HUDEP-2 (cell line): ENCODE measurements at regions not wholly inside any gene's neighbourhood (a gene's known extent, or its start where the extent isn't known, plus 50 kb on each side); places are given as distances from the start of the nearest gene placed in this dataset.
"Not testable (repeated sequence)": the region's sequence is repeated elsewhere in the genome, so short reads cannot be mapped to it uniquely, and the experiment has no call there.

Experiments used
- DNase-seq, 76 experiments: peaks; one replicate each; lab custom pipeline; 2025; ENCODE audit not compliant: unreplicated experiment in 76 of 76; lab: John Stamatoyannopoulos, UW

- no peak for DNase-seq
Measured at GRCh38 chr19:20482721-20483120, 82.9 kb downstream of the ZNF737 start.

DNA sequence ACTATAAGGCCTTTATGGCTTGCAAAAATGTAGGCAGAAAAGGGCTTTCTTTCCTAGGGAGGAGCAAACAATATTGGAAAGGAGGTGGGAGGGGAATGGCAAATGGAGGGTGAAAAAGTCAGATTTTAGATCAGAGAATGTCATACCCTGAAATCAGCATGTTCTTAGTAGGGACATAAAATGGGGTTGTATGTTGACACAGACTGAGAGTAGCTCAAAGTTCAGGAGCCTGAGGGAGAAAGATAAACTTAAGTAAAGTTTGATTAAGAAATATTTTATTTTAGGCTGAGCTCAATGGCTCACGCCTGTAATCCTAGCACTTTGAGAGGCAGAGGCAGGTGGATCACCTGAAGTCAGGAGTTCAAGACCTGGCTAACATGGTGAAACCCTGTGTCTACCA lies 83.8 kb downstream of the ZNF737 start:
- no peak for DNase-seq

DNA sequence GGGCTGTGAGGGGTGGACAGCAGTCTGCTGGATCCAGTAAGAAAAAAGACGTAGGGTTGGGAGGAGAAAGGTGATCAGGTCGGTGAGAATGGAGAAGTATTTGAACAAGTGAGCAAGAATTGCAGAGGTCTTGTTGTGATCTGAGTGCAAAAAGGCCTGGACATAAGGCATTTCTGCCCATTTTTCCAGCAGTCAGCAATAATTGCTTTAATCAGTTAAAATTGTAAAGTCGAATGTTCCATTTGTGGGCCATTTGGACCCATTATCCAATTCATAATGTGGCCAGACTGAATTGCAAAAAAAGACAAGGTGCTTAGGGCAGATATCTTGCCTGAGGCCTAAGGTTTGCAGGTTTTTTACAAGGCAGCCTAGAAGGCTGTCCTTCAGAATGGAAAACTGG lies 86.1 kb downstream of the ZNF737 start:
- DNase-seq, result no peak

- DNase-seq, result no peak
Measured at GRCh38 chr19:20478936-20479335, 86.6 kb downstream of the ZNF737 start.

GRCh38 chr19:20472854-20473253 lies 92.7 kb downstream of the ZNF737 start:
- no peak for DNase-seq

DNA sequence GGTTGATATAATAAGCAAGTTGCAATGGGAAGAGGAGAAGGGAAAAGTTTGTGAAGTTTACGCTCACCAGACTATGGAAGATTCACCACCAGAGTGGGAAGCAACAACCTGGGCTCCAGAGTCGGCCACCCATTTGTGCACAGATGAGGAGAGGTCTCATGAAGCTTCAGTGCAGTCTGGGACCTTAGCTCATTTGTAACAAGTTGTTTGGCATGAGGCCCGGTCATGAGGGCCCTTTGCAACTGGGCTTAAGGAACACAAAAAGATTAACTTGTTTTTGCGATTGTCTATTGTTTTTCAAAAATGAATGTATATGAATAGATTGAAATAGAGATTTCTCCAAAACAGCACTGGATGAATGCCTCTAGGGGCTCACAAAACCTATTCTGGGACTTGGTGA lies 94.2 kb downstream of the ZNF737 start:
- no peak for DNase-seq

DNA sequence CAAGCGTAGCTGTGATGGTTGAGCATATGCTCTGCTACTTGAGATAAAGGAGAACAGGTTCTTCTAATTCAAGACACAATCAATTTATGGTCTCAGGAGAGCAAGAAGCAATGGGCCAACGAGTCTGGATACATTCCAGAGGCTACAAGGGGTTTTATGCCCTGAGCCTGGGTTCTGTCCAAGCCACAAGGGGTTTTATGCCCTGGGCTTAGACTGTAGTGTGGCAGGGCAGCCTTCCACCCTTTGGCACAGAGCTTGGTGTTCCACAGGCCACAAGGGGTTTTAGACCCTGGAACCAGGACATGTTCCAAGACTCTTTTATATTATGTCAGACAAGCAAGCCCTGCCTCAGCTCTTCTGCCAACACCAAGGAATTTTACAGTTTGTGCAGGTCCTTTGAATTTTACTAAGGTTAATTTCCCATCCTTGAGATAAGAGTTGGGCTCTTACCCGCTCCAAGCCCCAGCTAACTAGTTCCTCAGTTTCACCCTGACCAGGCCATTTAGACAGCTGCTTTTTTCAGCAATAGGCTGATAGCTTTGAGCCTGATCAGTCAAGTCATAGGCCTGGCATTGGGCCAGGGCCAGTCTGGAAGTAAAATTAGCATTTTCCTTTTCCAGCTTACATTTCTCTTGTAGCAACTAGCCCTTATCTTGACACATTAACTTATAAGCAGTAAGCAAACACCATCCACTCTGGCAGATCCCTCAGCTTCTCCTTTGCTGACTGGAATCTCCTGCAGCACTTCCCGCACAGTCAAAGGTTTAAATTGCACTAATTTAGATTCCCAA lies 95.0 kb downstream of the ZNF737 start:
- no peak for DNase-seq

DNA sequence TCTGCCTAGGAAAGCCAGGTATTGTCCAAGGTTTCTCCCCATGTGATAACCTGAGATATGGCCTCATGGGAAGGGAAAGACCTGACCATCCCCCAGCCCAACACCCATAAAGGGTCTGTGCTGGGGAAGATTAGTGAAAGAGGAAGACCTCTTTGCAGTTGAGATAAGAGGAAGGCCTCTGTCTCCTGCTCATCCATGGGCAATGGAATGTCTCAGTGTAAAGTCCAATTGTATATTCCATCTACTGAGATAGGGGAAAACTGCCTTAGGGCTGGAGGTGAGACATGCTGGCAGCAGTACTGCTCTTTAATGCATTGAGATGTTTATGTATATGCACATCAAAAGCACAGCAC lies 99.0 kb downstream of the ZNF737 start:
- DNase-seq, result not testable (repeated sequence)

DNA sequence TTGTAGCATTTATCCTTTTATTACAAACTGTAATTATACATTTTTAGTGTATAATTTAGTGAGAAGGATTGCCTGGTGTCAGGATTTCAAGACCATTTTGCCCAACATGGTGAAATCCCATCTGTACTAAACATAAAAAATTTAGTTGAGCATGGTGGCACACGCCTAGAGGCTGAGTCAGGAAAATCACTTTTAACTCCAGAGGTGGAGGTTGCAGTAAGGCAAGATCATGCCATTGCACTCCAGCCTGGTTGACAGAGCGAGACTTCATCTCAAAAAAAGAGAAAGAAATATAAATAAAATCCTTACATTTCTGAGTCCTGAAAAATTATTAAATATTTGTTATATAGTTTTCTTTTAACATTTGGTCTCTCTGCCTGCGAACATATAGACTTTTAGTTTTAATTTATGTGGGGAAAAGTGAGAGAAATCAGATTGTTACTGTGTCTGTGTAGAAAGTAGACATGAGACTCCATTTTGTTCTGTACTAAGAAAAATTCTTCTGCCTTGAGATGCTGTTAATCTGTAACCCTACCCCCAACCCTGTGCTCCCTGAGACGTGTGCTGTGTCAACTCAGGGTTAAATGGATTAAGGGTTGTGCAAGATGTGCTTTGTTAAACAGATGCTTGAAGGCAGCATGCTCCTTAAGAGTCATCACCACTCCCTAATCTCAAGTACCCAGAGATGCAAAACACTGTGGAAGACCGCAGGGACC lies 99.5 kb downstream of the ZNF737 start:
- DNase-seq, result not testable (repeated sequence)

DNA sequence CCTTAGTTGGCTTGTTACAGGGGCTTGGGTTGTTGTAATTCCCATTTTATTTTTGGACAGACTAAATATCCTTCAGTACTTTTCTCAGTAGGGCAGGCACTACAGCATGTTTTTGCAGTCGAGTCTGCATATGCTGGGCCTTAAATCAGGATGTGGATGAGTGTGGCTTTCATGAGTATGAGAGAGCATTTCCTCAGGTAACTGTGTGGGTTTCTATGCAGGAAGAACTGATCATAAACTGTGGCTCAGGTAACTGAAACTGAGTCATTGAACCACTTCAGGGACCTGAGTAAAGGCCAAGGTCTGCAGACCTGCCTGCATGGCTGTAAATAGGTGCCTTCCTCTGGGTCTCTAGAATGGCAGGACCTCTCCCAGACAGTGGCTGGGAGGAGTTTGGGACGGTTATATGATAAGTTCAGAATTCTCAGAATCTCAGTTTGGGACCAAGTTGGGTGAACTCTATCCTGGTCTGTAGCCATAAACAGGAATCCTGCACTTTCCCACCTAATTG lies 112.1 kb downstream of the ZNF737 start:
- DNase-seq, result no peak

DNA sequence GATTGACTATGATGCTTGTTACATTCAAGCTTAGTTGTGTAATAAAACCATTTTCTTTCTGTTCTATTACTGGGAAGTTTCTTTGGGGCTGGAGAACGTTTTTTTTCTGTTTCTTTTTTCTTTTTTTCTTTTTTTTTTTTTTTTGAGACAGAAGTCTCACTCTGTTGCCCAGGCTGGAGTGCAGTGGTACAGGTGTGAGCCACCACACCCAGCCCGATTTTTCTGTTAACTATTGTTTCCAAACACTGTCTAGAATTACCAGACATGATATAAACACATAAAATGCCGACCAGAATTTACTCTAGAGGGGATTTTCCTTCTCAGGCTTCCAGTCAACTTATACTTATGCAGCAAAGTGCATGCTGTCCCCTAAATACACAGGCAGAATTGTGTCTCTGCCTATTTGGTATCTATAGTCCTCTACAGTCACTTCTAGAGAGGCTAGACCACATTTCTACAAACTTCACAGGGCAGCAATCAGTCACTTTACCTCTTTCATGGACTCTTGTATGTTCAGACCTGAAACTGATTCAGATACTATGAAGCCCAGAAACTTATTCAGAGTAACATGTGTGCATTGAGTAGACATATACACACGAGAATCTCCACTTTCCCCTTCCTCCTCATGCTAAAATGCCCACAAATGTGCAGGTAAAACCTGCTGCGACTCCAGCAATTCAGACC lies 121.2 kb downstream of the ZNF737 start:
- DNase-seq, result no peak

DNA sequence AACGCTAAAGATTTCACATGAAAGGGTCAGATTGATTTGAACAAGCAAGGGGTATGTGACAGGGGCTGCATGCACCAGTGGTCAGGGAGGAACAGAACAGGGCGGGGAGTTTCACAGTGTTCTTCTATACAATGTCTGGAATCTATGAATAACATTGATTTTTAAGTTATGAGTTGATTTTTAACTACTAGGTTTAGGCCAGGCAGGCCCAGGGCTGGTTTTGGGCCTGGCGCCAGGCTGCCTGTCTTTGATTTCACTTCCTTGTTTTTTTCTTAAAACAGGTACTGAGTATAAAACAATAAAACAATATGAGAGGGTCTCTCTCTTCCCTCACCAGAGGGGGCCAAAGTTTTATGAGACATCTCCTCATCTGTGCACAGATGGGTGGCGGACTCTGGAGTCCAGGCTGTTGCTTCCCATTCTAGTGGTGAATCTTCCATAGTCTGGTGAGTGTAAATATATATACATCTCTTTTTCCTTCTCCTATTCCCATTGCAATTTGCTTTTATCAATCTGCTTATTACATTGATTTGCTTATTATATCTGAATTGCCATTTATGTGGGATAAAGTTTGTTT lies 133.2 kb downstream of the ZNF737 start:
- not testable (repeated sequence) for DNase-seq

GRCh38 chr19:20431826-20432225 lies 133.8 kb downstream of the ZNF737 start:
- no peak for DNase-seq

- DNase-seq, result no peak
Measured at GRCh38 chr19:20423381-20424197, 142.0 kb downstream of the ZNF737 start.

- no peak for DNase-seq
Measured at GRCh38 chr19:20422216-20423205, 143.1 kb downstream of the ZNF737 start.

- no peak for DNase-seq
Measured at GRCh38 chr19:20416661-20417060, 148.9 kb downstream of the ZNF737 start.

GRCh38 chr19:20414120-20414519 lies 151.5 kb downstream of the ZNF737 start:
- DNase-seq, result no peak

GRCh38 chr19:20413705-20414104 lies 151.9 kb downstream of the ZNF737 start:
- DNase-seq, result no peak

DNA sequence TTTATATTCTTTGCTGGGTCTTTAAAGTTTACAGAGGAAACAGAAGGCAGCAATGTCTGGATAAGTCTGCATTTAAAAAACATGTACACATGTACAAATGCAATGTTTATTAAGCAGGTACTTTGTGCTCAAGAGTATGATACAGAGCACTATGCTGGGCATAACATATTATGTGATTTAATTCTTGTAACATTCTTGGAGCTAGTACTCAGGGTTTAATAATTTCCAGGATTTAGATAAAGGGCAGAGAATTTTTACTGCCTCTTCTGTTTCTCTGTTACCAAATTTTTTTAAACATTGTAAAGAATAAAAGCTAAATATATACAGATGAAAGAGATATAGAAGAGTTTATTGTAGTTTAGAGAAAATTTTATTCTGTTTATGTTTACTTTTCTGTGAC lies 152.7 kb downstream of the ZNF737 start:
- no peak for DNase-seq
